Transverse colon (tissue), 4 donors: ENCODE measurements at regions not wholly inside any gene's neighbourhood (a gene's known extent, or its start where the extent isn't known, plus 50 kb on each side); places are given as distances from the start of the nearest gene placed in this dataset.

Experiments used
- DNase-seq: peaks from one replicate; pipeline ENCODE4 v3.0.0-alpha.2; 2019
- H3K27ac ChIP-seq, 4 donors: fragments of 200-600 bp; sonication (generic); 2 replicates each; pipeline ENCODE4 v1.5.1; 2016 to 2018; ENCODE audit warnings: inconsistent platforms in 4 of 4
- H3K27me3 ChIP-seq: fragments of 200-600 bp; sonication (generic); 2 replicates; pipeline ENCODE4 v1.5.1; 2017; ENCODE audit warnings: inconsistent platforms
- H3K36me3 ChIP-seq, 4 donors: fragments of 200-600 bp; sonication (generic); 2 replicates each; pipeline ENCODE4 v1.5.1; 2017 to 2019; ENCODE audit warnings: inconsistent platforms in 4 of 4
- H3K4me1 ChIP-seq, 4 donors: fragments of 200-600 bp; sonication (generic); 2 replicates each; pipeline ENCODE4 v1.5.1; 2017 to 2020; ENCODE audit warnings: inconsistent platforms in 4 of 4
- H3K4me3 ChIP-seq, 4 donors: fragments of 200-600 bp; sonication (generic); 1 replicate in 1 of 4; 2 replicates in 3 of 4; pipeline versions ENCODE4 v1.5.1 to v1.6.1; 2017 to 2019; ENCODE audit warnings: inconsistent platforms in 4 of 4
- H3K9me3 ChIP-seq, 2 donors: fragments of 200-600 bp; sonication (generic); 2 replicates each; pipeline ENCODE4 v1.5.1; 2017 to 2019; ENCODE audit warnings: inconsistent platforms in 2 of 2
- EP300 ChIP-seq: sonication (generic); formaldehyde crosslinking; IDR thresholded peaks from one replicate; pipeline ENCODE4 v1.6.1; 2017; ENCODE audit warnings: antibody characterized with exemption, low read depth
- POLR2A ChIP-seq: fragments of 450-650 bp; IDR thresholded peaks from one replicate; pipeline ENCODE4 v1.6.1; 2016; ENCODE audit warnings: antibody characterized with exemption, mild to moderate bottlenecking, moderate library complexity
- POLR2AphosphoS5 ChIP-seq, 3 donors: sonication (generic); formaldehyde crosslinking; IDR thresholded peaks; one replicate each; pipeline ENCODE4 v1.6.1; 2016; ENCODE audit warnings: antibody characterized with exemption in 3 of 3
- WGBS, 2 donors: methylation state at CpG; one replicate each; pipeline ENCODE4 v1.1.5; 2018; ENCODE audit warnings: low coverage in 1 of 2; 5-methylcytosine and 5-hydroxymethylcytosine counted together
- in situ Hi-C, 4 donors: fragments of 200-750 bp; cut with MboI; loops; one replicate each; pipeline versions ENCODE4 v1.15.0 to v1.15.1; 2017; ENCODE audit warnings: low sequenced_read_pairs in 3 of 4, low pct_ligation_motif_present in 1 of 4, low pct_unique_long_range_greater_than_20kb in 1 of 4
- intact Hi-C: fragments of 100-400 bp; cut with DNase I; formaldehyde crosslinking; loops from one replicate; pipeline ENCODE4 v1.15.1; 2023; ENCODE audit warnings: low total_unique reads
- TF ChIP-seq, protein P1 (sequence below), 5 experiments: fragments of 200-600 bp in 3 of 5; fragments of 450-650 bp in 2 of 5; sonication (generic) in 3 of 5; IDR thresholded peaks; 1 replicate in 2 of 5; 2 replicates in 3 of 5; pipeline ENCODE4 v1.5.1; 2016 to 2017; ENCODE audit warnings: antibody characterized with exemption in 5 of 5, inconsistent platforms in 3 of 5, mild to moderate bottlenecking in 2 of 5, moderate library complexity in 1 of 5

GRCh38 chr2:215835657-215836056, 177.7 kb downstream of the MREG start:
- no peaks in the 10 kb centered on the region for H3K27me3 ChIP-seq
- 72 to 75% methylated on average over 1 of the region's 1 CpG for WGBS, 2 donors
- no peak for DNase-seq
- no peak overlapping the region for H3K4me3 ChIP-seq
- H3K36me3 ChIP-seq, result no peaks in the 10 kb centered on the region
- intact Hi-C loops (no loop called here), in situ Hi-C loops (no loop called here)
- H3K4me1 ChIP-seq, result peaks cover 0 to 42% (median 15%) of the 10 kb centered on the region in 4 donors
- H3K27ac ChIP-seq, result no peak overlapping the region
- TF ChIP-seq EP300 (no peak), POLR2A (no peak), POLR2AphosphoS5 (IDR thresholded peaks at IDR 0.05) (no peak)
- TF ChIP-seq, protein P1, sequence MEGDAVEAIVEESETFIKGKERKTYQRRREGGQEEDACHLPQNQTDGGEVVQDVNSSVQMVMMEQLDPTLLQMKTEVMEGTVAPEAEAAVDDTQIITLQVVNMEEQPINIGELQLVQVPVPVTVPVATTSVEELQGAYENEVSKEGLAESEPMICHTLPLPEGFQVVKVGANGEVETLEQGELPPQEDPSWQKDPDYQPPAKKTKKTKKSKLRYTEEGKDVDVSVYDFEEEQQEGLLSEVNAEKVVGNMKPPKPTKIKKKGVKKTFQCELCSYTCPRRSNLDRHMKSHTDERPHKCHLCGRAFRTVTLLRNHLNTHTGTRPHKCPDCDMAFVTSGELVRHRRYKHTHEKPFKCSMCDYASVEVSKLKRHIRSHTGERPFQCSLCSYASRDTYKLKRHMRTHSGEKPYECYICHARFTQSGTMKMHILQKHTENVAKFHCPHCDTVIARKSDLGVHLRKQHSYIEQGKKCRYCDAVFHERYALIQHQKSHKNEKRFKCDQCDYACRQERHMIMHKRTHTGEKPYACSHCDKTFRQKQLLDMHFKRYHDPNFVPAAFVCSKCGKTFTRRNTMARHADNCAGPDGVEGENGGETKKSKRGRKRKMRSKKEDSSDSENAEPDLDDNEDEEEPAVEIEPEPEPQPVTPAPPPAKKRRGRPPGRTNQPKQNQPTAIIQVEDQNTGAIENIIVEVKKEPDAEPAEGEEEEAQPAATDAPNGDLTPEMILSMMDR (IDR thresholded peaks at IDR 0.05), result no peak
- H3K9me3 ChIP-seq, result no peaks in the 10 kb centered on the region

DNA sequence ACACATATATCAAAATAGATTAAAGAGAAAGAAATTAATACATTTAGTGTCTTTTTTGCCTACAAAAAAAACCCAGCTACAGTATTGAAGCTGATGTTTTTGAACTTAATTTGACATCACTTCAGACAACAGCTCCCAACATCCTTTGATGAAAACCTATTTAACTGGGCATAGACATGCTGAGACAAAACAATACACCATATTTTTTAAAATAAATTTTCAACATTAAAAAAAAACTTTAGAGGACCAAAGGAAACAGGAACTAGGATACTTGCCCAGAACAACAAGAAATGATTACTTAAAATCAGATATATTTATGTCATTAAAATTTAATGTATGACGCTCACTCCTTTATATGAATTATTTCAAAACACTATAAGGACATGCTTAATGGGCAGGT, 178.1 kb downstream of the MREG start:
- Histone ChIP-seq H3K4me1 (peaks cover 0 to 42% (median 16%) of the 10 kb centered on the region in 4 donors), H3K27ac (no peak overlapping the region), H3K36me3 (no peaks in the 10 kb centered on the region), H3K9me3 (no peaks in the 10 kb centered on the region), H3K27me3 (no peaks in the 10 kb centered on the region), H3K4me3 (no peak overlapping the region)
- no peak for DNase-seq
- intact Hi-C loops (no loop called here), in situ Hi-C loops (no loop called here)
- WGBS, 2 donors, result 88 to 97% methylated on average over 1 of the region's 1 CpG
- TF ChIP-seq POLR2A, result no peak
- TF ChIP-seq EP300, result no peak
- TF ChIP-seq, protein P1 (IDR thresholded peaks at IDR 0.05), result no peak
- TF ChIP-seq POLR2AphosphoS5 (IDR thresholded peaks at IDR 0.05), result no peak

- WGBS, 2 donors, result 50 to 62% methylated on average over 2 to 5 of the region's 5 CpGs
- Histone ChIP-seq H3K9me3 (no peaks in the 10 kb centered on the region), H3K27me3 (no peaks in the 10 kb centered on the region), H3K4me3 (no peak overlapping the region), H3K27ac (peak overlapping the region in 3 of 4 donors; percentile 49 to 73 (median 64)), H3K36me3 (no peaks in the 10 kb centered on the region), H3K4me1 (peaks cover 0 to 42% (median 18%) of the 10 kb centered on the region in 4 donors)
- TF ChIP-seq, protein P1 (IDR thresholded peaks at IDR 0.05), result no peak
- peak in 1 of 3 donors; percentile 12 for TF ChIP-seq POLR2AphosphoS5 (IDR thresholded peaks at IDR 0.05)
- DNase-seq, result no peak
- in situ Hi-C loops (no loop called here), intact Hi-C loops (no loop called here)
Measured at GRCh38 chr2:215833531-215834162, 179.7 kb downstream of the MREG start.

DNA sequence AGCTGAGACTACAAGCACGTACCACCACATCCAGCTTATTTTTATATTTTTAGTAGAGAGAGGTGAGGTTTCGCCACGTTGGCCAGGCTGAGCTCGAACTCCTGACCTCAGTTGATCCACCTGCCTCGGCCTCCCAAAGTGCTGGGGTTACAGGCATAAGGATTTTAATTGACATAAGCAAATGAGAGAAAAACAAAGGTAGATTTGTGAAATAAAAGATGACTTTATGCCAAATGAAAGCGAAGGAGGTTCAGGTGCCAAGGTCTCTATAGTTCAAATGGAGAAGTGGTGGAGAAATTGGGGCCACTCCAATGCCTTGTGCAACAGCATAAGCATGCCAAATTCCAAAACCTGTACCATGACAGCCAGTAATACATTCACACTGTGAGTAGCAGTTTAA, 180.6 kb downstream of the MREG start:
- 73 to 78% methylated on average over 3 to 6 of the region's 6 CpGs for WGBS, 2 donors
- H3K4me1 ChIP-seq, result peaks cover 0 to 42% (median 19%) of the 10 kb centered on the region in 4 donors

More for the DNA sequence above, 180.6 kb downstream of the MREG start:
- TF ChIP-seq, protein P1 (IDR thresholded peaks at IDR 0.05), result no peak
- TF ChIP-seq EP300, result no peak
- no peak for TF ChIP-seq POLR2AphosphoS5 (IDR thresholded peaks at IDR 0.05)
- no peak for TF ChIP-seq POLR2A
- Histone ChIP-seq H3K27me3 (no peaks in the 10 kb centered on the region), H3K36me3 (no peaks in the 10 kb centered on the region), H3K4me3 (no peak overlapping the region), H3K27ac (peak overlapping the region in 3 of 4 donors; percentile 49 to 73 (median 64)), H3K9me3 (no peaks in the 10 kb centered on the region)
- no peak for DNase-seq
- in situ Hi-C loops, result no loop called here
- intact Hi-C loops, result no loop called here
